ENCODE measurements at regions not wholly inside any gene's neighbourhood (a gene's known extent, or its start where the extent isn't known, plus 50 kb on each side); places are given as distances from the start of the nearest gene placed in this dataset.
"Not testable (repeated sequence)": the region's sequence is repeated elsewhere in the genome, so short reads cannot be mapped to it uniquely, and the experiment has no call there.

- no peak for DNase-seq
- Mint-ChIP-seq H3K27ac (no peak overlapping the region), H3K9me3 (no peaks in the 10 kb centered on the region), H3K27me3 (no peaks in the 10 kb centered on the region), H3K4me1 (no peaks in the 10 kb centered on the region), H3K36me3 (ENCODE audit: low read depth) (no peaks in the 10 kb centered on the region), H3K4me3 (no peak overlapping the region)
- intact Hi-C loops (cut with micrococcal nuclease): no loop called here
Measured at GRCh38 chr12:5260086-5260485, 171.8 kb upstream of the NTF3 start.

DNA sequence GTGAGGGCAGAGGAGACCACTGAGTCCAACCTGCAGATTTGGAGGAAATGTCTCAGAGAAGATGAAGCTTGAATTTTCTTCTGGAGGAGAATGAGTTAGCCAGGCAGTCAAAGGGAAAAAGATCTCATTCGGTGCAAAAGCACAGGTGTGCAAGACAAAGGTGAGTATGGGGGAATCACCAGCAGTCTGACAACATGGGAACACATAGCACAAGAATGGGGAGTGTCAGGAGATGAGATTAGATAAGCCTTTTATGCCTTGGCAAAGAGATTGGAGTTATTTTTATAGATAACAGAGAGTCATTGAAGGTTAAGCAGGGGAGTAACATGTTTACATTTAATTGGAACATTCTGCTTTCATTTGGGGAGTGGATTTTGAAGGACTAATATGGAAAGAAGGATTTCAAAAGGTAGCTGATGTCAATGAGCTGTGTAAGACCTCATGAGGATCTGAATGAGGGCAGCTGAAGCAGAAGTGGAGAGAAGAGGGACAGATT, 171.3 kb upstream of the NTF3 start:
- intact Hi-C loops (cut with micrococcal nuclease): no loop called here
- H3K9me3 Mint-ChIP-seq: no peaks in the 10 kb centered on the region
- H3K4me3 Mint-ChIP-seq: no peak overlapping the region
- no peaks in the 10 kb centered on the region for H3K27me3 Mint-ChIP-seq
- H3K36me3 Mint-ChIP-seq (ENCODE audit: low read depth): no peaks in the 10 kb centered on the region
- DNase-seq: no peak
- no peaks in the 10 kb centered on the region for H3K4me1 Mint-ChIP-seq
- no peak overlapping the region for H3K27ac Mint-ChIP-seq

GRCh38 chr12:5262450-5262849, 169.5 kb upstream of the NTF3 start:
- Mint-ChIP-seq H3K4me1 (no peaks in the 10 kb centered on the region), H3K4me3 (no peak overlapping the region), H3K27me3 (no peaks in the 10 kb centered on the region), H3K36me3 (ENCODE audit: low read depth) (no peaks in the 10 kb centered on the region), H3K9me3 (peaks cover 3% of the 10 kb centered on the region), H3K27ac (no peak overlapping the region)
- intact Hi-C loops (cut with micrococcal nuclease): no loop called here
- DNase-seq: no peak

- Mint-ChIP-seq H3K9me3 (peaks cover 3% of the 10 kb centered on the region), H3K36me3 (ENCODE audit: low read depth) (no peaks in the 10 kb centered on the region)
Measured at GRCh38 chr12:5262885-5263284, 169.0 kb upstream of the NTF3 start.

DNA sequence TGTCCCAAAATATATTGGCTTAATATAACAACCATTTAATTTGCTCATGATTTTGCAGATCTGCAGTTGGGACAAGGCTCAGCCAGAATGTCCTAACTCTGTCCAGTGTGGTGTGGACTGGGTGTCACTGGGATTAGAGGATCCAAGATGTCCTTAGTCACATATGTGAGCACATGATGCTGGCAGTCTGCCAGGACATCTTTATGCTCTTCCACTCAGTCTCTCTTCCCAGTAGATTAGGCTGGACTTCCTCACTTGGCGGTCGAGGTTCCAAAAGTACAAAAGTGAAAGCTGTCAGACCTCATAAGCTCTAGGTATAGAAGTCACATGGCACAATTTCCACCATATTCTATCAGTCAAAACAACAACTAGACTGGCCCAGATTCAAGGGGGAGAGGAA, 167.9 kb upstream of the NTF3 start:
- DNase-seq: no peak
- Mint-ChIP-seq H3K27me3 (no peaks in the 10 kb centered on the region), H3K27ac (no peak overlapping the region), H3K4me3 (no peak overlapping the region), H3K9me3 (peaks cover 3% of the 10 kb centered on the region), H3K4me1 (no peaks in the 10 kb centered on the region), H3K36me3 (ENCODE audit: low read depth) (no peaks in the 10 kb centered on the region)
- intact Hi-C loops (cut with micrococcal nuclease): no loop called here

More at GRCh38 chr12:5262885-5263284, 169.0 kb upstream of the NTF3 start:
- DNase-seq: no peak
- intact Hi-C loops (cut with micrococcal nuclease): no loop called here
- H3K27ac Mint-ChIP-seq: no peak overlapping the region
- no peaks in the 10 kb centered on the region for H3K4me1 Mint-ChIP-seq
- H3K27me3 Mint-ChIP-seq: no peaks in the 10 kb centered on the region
- H3K4me3 Mint-ChIP-seq: no peak overlapping the region

DNA sequence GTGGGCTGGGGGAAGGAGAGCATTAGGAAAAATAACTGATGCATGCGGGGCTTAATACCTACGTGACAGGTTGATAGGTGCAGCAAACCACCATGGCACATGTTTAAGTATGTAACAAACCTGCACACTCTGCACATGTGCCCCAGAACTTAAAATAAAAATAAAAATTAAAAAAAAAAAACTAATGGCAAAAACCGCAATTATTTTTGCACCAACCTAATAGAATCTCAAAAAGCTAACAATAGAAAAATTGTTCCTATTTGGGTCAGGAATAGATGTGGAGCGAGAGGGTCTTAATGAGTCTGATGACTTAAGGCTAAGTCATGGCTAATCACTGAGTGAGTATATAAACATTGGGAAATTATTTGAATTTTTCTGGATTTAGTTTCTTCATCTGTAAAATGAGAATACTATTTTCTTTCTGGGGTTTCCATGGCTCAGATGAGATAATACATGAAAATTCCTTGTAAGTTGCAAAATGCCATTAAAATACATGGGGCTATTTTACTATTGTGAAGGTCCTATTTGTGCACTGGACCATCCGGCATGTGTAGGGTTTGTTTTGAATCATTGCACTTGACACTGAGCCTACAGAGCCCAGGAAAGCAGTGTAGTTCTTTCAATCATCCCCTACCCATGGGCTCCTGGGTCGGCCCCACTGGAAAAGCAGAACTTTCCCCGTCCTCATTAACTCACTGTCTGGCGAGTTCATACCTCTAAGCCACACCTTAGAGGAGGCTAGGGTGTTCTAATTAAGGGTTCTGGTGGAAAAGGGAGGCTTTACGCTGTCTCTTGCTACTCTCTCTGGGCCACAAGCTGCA, 164.1 kb upstream of the NTF3 start:
- no peaks in the 10 kb centered on the region for H3K27me3 Mint-ChIP-seq
- no peak overlapping the region for H3K4me3 Mint-ChIP-seq
- intact Hi-C loops (cut with micrococcal nuclease): no loop called here
- no peak for DNase-seq
- no peaks in the 10 kb centered on the region for H3K36me3 Mint-ChIP-seq (ENCODE audit: low read depth)
- H3K27ac Mint-ChIP-seq: no peak overlapping the region
- no peaks in the 10 kb centered on the region for H3K4me1 Mint-ChIP-seq
- peaks cover 3% of the 10 kb centered on the region for H3K9me3 Mint-ChIP-seq

DNA sequence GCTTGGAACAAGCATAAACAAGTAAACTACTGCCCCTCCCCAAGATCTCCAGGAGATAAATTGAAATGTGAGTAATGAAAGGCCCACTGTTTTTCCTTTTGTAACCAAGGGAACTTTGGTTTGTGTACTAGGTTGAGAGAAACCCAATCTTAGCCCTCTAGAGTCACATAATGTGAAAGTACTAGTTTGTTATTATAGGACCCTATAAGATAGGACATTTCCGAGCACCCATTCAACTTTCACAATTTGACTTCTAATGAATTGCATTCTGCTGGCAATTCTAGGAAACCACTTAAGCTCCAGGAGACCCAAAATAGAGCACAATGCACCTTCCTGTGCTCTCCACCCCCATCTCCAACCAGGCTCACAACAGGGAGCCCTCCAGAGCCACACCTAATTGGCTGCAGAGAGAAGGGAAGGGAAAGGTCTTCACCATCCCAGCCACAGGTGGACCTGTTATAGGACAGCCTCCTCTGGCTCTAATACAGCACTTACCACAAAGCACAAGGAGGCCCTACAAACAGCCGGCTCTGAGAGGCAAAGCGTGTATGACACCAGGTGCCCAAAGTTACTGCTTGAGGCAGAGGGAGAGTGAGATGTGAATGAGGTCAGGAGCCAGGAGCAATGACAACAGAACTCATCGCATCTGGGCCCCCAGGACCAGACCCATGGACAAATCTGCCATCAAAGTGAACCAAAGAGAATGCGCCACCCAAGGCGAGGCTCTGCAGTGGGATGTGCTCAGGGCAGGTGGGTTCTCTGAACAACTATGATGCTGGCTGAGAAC, 163.3 kb upstream of the NTF3 start:
- H3K27me3 Mint-ChIP-seq: no peaks in the 10 kb centered on the region
- H3K4me3 Mint-ChIP-seq: no peak overlapping the region
- no peak overlapping the region for H3K27ac Mint-ChIP-seq
- H3K9me3 Mint-ChIP-seq: peaks cover 3% of the 10 kb centered on the region
- H3K36me3 Mint-ChIP-seq (ENCODE audit: low read depth): no peaks in the 10 kb centered on the region
- intact Hi-C loops (cut with micrococcal nuclease): no loop called here
- no peak for DNase-seq
- no peaks in the 10 kb centered on the region for H3K4me1 Mint-ChIP-seq

DNA sequence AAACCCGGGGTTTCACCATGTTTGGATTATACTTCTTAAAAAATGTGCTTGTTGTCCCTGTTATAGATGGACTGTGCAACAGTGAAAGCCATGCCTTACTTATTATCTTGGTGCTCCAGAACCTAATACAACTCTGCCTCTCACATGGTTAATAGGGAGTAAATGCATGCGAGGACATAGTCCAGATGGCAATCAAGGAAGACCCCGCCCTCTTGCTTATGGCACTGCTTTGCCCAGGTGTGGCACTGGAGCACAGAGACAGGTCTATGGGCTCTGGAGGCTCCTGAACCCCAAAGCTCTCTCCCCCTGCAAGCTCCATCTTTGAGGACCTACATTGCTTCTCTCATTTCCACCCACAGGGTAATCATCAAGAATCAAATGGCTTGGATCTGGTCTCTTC, 162.1 kb upstream of the NTF3 start:
- no peaks in the 10 kb centered on the region for H3K4me1 Mint-ChIP-seq
- intact Hi-C loops (cut with micrococcal nuclease): no loop called here
- peaks cover 3% of the 10 kb centered on the region for H3K9me3 Mint-ChIP-seq
- H3K36me3 Mint-ChIP-seq (ENCODE audit: low read depth): no peaks in the 10 kb centered on the region
- DNase-seq: no peak
- no peak overlapping the region for H3K4me3 Mint-ChIP-seq
- H3K27me3 Mint-ChIP-seq: no peaks in the 10 kb centered on the region
- no peak overlapping the region for H3K27ac Mint-ChIP-seq

GRCh38 chr12:5272018-5272785, 159.7 kb upstream of the NTF3 start:
- Mint-ChIP-seq H3K27ac (no peak overlapping the region), H3K36me3 (ENCODE audit: low read depth) (no peaks in the 10 kb centered on the region), H3K27me3 (no peaks in the 10 kb centered on the region), H3K4me1 (no peaks in the 10 kb centered on the region), H3K4me3 (no peak overlapping the region), H3K9me3 (peaks cover 2% of the 10 kb centered on the region)
- intact Hi-C loops (cut with micrococcal nuclease): no loop called here
- no peak for DNase-seq

- H3K36me3 Mint-ChIP-seq (ENCODE audit: low read depth): no peaks in the 10 kb centered on the region
- H3K9me3 Mint-ChIP-seq: no peaks in the 10 kb centered on the region
- DNase-seq: no peak
- H3K4me1 Mint-ChIP-seq: no peaks in the 10 kb centered on the region
- H3K4me3 Mint-ChIP-seq: no peak overlapping the region
- intact Hi-C loops (cut with micrococcal nuclease): no loop called here
- H3K27me3 Mint-ChIP-seq: no peaks in the 10 kb centered on the region
- no peak overlapping the region for H3K27ac Mint-ChIP-seq
Measured at GRCh38 chr12:5273709-5274108, 158.2 kb upstream of the NTF3 start.

DNA sequence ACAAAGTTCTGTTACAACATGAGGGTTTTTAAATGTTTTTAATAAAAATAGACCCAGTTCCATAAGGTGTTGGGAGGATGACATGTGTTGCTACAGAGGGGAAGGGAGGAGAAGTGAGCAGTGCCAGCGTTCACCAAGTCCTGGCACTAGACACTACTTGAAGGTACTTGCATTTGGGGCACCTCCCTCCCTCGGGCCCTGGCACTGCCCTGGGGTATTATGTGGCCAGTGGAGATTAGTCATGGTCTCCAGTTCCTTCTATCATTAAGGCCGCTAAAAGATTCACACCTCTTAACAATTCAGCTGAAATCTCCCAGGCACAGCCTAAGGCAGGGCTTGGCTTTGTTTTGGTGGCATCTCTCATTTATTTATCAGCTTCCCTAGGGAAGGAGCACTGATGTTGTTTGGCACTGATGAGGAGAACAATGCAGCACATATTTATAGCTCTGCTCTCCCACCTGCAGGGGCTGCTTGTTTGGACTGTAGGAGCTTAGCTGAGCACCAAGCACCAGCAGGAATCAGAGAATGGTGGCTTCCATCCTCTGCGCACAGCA, 155.5 kb upstream of the NTF3 start:
- no peaks in the 10 kb centered on the region for H3K4me1 Mint-ChIP-seq
- H3K36me3 Mint-ChIP-seq (ENCODE audit: low read depth): no peaks in the 10 kb centered on the region
- no peaks in the 10 kb centered on the region for H3K9me3 Mint-ChIP-seq
- intact Hi-C loops (cut with micrococcal nuclease): no loop called here
- no peaks in the 10 kb centered on the region for H3K27me3 Mint-ChIP-seq
- H3K4me3 Mint-ChIP-seq: no peak overlapping the region
- DNase-seq: no peak
- H3K27ac Mint-ChIP-seq: no peak overlapping the region

GRCh38 chr12:5280086-5280485, 151.8 kb upstream of the NTF3 start:
- no peaks in the 10 kb centered on the region for H3K4me1 Mint-ChIP-seq
- no peaks in the 10 kb centered on the region for H3K36me3 Mint-ChIP-seq (ENCODE audit: low read depth)
- H3K27me3 Mint-ChIP-seq: peaks cover 2% of the 10 kb centered on the region
- DNase-seq: no peak
- H3K9me3 Mint-ChIP-seq: no peaks in the 10 kb centered on the region
- intact Hi-C loops (cut with micrococcal nuclease): no loop called here
- H3K27ac Mint-ChIP-seq: no peak overlapping the region
- no peak overlapping the region for H3K4me3 Mint-ChIP-seq

DNA sequence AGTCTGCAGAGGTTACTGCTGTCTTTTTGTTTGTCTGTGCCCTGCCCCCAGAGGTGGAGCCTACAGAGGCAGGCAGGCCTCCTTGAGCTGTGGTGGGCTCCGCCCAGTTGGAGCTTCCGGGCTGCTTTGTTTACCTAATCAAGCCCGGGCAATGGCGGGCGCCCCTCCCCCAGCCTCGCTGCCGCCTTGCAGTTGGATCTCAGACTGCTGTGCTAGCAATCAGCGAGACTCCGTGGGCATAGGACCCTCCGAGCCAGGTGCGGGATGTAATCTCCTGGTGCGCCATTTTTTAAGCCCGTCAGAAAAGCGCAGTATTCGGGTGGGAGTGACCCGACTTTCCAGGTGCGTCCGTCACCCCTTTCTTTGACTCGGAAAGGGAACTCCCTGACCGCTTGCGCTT, 141.5 kb upstream of the NTF3 start:
- H3K36me3 Mint-ChIP-seq (ENCODE audit: low read depth); H3K9me3 Mint-ChIP-seq; H3K4me1 Mint-ChIP-seq; intact Hi-C loops (cut with micrococcal nuclease); H3K27me3 Mint-ChIP-seq; H3K27ac Mint-ChIP-seq; H3K4me3 Mint-ChIP-seq: not testable (repeated sequence)
- peak; percentile 68 for DNase-seq

DNA sequence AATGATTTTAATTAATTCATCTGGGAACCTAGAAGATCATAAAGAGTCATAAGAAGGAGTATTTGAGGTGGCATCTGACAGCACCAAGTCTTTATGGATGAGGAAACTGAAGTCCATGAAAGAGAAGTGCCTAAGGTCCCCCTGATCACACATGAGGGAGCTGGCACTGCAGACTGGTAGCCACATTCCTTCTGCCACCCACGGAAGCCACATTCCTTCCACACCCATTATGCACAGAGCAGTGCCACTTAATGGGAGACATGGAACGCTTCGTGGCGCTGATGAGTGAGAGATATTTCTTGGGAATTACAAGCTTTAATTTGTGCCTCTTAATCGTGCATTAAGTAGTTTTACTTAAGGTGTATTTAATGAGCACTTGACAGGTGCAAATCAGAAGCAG, 139.3 kb upstream of the NTF3 start:
- Mint-ChIP-seq H3K36me3 (ENCODE audit: low read depth) (no peaks in the 10 kb centered on the region), H3K4me1 (no peaks in the 10 kb centered on the region), H3K4me3 (no peak overlapping the region), H3K9me3 (no peaks in the 10 kb centered on the region), H3K27me3 (no peaks in the 10 kb centered on the region), H3K27ac (no peak overlapping the region)
- intact Hi-C loops (cut with micrococcal nuclease): no loop called here
- DNase-seq: no peak

Measured in activated CD4-positive, alpha-beta T cell treated with anti-CD3 and anti-CD28 coated beads, Interleukin-2, amount 10 ng/mL, durations not matched to agents 24 days and 14 days (primary cell).